ENCODE measurements at regions not wholly inside any gene's neighbourhood (a gene's known extent, or its start where the extent isn't known, plus 50 kb on each side); places are given as distances from the start of the nearest gene placed in this dataset.
"Not testable (repeated sequence)": the region's sequence is repeated elsewhere in the genome, so short reads cannot be mapped to it uniquely, and the experiment has no call there.

- not testable (repeated sequence) for TF ChIP-seq HOXA7 (CRISPR knock-in tag; IDR thresholded peaks at IDR 0.05; ENCODE audit: borderline replicate concordance); CTCF (tag by site-specific recombination; IDR thresholded peaks at IDR 0.05); ZNF366 (tag by site-specific recombination; conservative IDR thresholded peaks at IDR 0.05); YY1 (tag by site-specific recombination; IDR thresholded peaks at IDR 0.05); ZNF610 (tag by site-specific recombination; IDR thresholded peaks at IDR 0.05; ENCODE audit: borderline replicate concordance); SETDB1 (IDR thresholded peaks at IDR 0.05; ENCODE audit: insufficient read length, low read length); ZNF645 (tag by site-specific recombination; IDR thresholded peaks at IDR 0.05); ZNF121 (tag by site-specific recombination; IDR thresholded peaks at IDR 0.05); KLF1 (tag by site-specific recombination; IDR thresholded peaks at IDR 0.05); ZNF223 (tag by site-specific recombination; IDR thresholded peaks at IDR 0.05)
Measured at GRCh38 chr16:29155866-29156200, 171.0 kb downstream of the LAT start.
